GM18505 (cell line): ENCODE measurements at regions not wholly inside any gene's neighbourhood (a gene's known extent, or its start where the extent isn't known, plus 50 kb on each side); places are given as distances from the start of the nearest gene placed in this dataset.

Source experiments
- ATAC-seq: cut with Tn5 transposase; IDR thresholded peaks from one replicate; pipeline ENCODE4 v1.9.1; 2021; ENCODE audit not compliant: unreplicated experiment
- POLR2A ChIP-seq: IDR thresholded peaks from 4 replicates; pipeline ENCODE4 v1.6.1; 2011; ENCODE audit warnings: borderline replicate concordance; ENCODE audit not compliant: insufficient read depth, insufficient read length; ENCODE audit errors: extremely low read depth

GRCh38 chr11:112310848-112311247 is 50.2 kb upstream of the PLET1 start:
- no peak for TF ChIP-seq POLR2A
- no peak for ATAC-seq

GRCh38 chr11:112315057-112315720 is 54.5 kb upstream of the PLET1 start:
- TF ChIP-seq POLR2A, result no peak
- ATAC-seq, result no peak

- no peak for TF ChIP-seq POLR2A
- no peak for ATAC-seq
Measured at GRCh38 chr11:112315861-112316739, 55.4 kb upstream of the PLET1 start.

- TF ChIP-seq POLR2A, result no peak
- ATAC-seq, result no peak
Measured at GRCh38 chr11:112316971-112317370, 56.3 kb upstream of the PLET1 start.

GRCh38 chr11:112318184-112318591 is 57.5 kb upstream of the PLET1 start:
- TF ChIP-seq POLR2A, result no peak

GRCh38 chr11:112318661-112319060 is 58.0 kb upstream of the PLET1 start:
- no peak for TF ChIP-seq POLR2A
- no peak for ATAC-seq

More at GRCh38 chr11:112318184-112318591, 57.5 kb upstream of the PLET1 start:
- ATAC-seq, result no peak

GRCh38 chr11:112320668-112321067 is 60.0 kb upstream of the PLET1 start:
- no peak for TF ChIP-seq POLR2A
- ATAC-seq, result no peak

GRCh38 chr11:112321501-112322172 is 61.0 kb upstream of the PLET1 start:
- ATAC-seq, result no peak
- no peak for TF ChIP-seq POLR2A

- no peak for TF ChIP-seq POLR2A
- ATAC-seq, result no peak
Measured at GRCh38 chr11:112322173-112322790, 61.6 kb upstream of the PLET1 start.

- TF ChIP-seq POLR2A, result no peak
- ATAC-seq, result no peak
Measured at GRCh38 chr11:112334381-112334780, 73.7 kb upstream of the PLET1 start.

GRCh38 chr11:112336356-112336886 is 75.8 kb upstream of the PLET1 start:
- TF ChIP-seq POLR2A, result no peak
- no peak for ATAC-seq

- ATAC-seq, result no peak
- no peak for TF ChIP-seq POLR2A
Measured at GRCh38 chr11:112339566-112339965, 78.9 kb upstream of the PLET1 start.

- no peak for ATAC-seq
Measured at GRCh38 chr11:112343368-112344039, 82.8 kb upstream of the PLET1 start.

GRCh38 chr11:112344040-112344413 is 83.4 kb upstream of the PLET1 start:
- ATAC-seq, result no peak
- TF ChIP-seq POLR2A, result no peak

More at GRCh38 chr11:112343368-112344039, 82.8 kb upstream of the PLET1 start:
- no peak for TF ChIP-seq POLR2A
